ENCODE measurements at regions not wholly inside any gene's neighbourhood (a gene's known extent, or its start where the extent isn't known, plus 50 kb on each side); places are given as distances from the start of the nearest gene placed in this dataset.

GRCh38 chr9:4421847-4422246 is 68.4 kb upstream of the SLC1A1 start:
- no peak for ATAC-seq (ENCODE audit: low read depth)
- ChIA-PET CTCF (no interaction called here), POLR2A (no interaction called here)
- H3K27me3 Mint-ChIP-seq = no peaks in the 10 kb centered on the region
- Histone ChIP-seq H3K4me1 (ENCODE audit: control insufficient read depth in 2 of 2, insufficient read depth in 2 of 2, low read length in 2 of 2) (no peaks in the 10 kb centered on the region), H3K4me2 (replicated peaks; ENCODE audit: low read depth, low read length, poor library complexity, severe bottlenecking) (no peak overlapping the region), H4K20me1 (ENCODE audit: control insufficient read depth, insufficient read depth, low read length, poor library complexity, severe bottlenecking) (no peaks in the 10 kb centered on the region), H3K9me3 (ENCODE audit: control extremely low read depth in 1 of 3, control insufficient read depth in 2 of 3, insufficient read depth in 1 of 3, low read length in 2 of 3) (no peaks in the 10 kb centered on the region), H3K79me2 (ENCODE audit: control insufficient read depth, insufficient read depth, low read length) (no peaks in the 10 kb centered on the region), H3K36me3 (replicated peaks in 1 of 2; ENCODE audit: control extremely low read depth in 1 of 2, control insufficient read depth in 1 of 2, extremely low read depth in 1 of 2, insufficient read depth in 2 of 2, low read length in 1 of 2) (no peaks in the 10 kb centered on the region), H2AFZ (ENCODE audit: insufficient read depth, low read depth, low read length, poor library complexity, severe bottlenecking) (no peak overlapping the region), H3K27ac (ENCODE audit: low read length in 2 of 2) (no peak overlapping the region), H3K27me3 (replicated peaks in 1 of 4; ENCODE audit: control extremely low read depth in 1 of 4, control insufficient read depth in 3 of 4, insufficient read depth in 4 of 4, low read length in 3 of 4) (no peaks in the 10 kb centered on the region), H3K9ac (ENCODE audit: low read length) (no peak overlapping the region), H3K4me3 (ENCODE audit: control extremely low read depth in 1 of 5, extremely low read depth in 1 of 5, insufficient read depth in 1 of 5, low read depth in 2 of 5, low read length in 4 of 5) (no peak overlapping the region)
- H3K4me1 Mint-ChIP-seq = peaks cover 2% of the 10 kb centered on the region
- no peak overlapping the region for H3K4me3 Mint-ChIP-seq
- no CpG with 5 or more reads among the region's 1 CpG for WGBS (ENCODE audit: insufficient coverage)
- H3K27ac Mint-ChIP-seq = no peak overlapping the region
- intact Hi-C loops (cut with micrococcal nuclease) = no loop called here
- H3K9me3 Mint-ChIP-seq (ENCODE audit: insufficient read depth) = no peaks in the 10 kb centered on the region
- no peak for TF ChIP-seq EZH2 (IDR thresholded peaks at IDR 0.05; ENCODE audit: borderline replicate concordance, insufficient read depth, low read depth, low read length, poor library complexity, severe bottlenecking)
- TF ChIP-seq CTCF (IDR thresholded peaks at IDR 0.05) = no peak
- DNase-seq = no peak

GRCh38 chr9:4420351-4420750 is 69.9 kb upstream of the SLC1A1 start:
- H3K4me2 ChIP-seq (replicated peaks; ENCODE audit: low read depth, low read length, poor library complexity, severe bottlenecking) = no peak overlapping the region
- POLR2A ChIA-PET = no interaction called here
- ATAC-seq (ENCODE audit: low read depth) (no peak), DNase-seq (no peak)
- no peaks in the 10 kb centered on the region for H4K20me1 ChIP-seq (ENCODE audit: control insufficient read depth, insufficient read depth, low read length, poor library complexity, severe bottlenecking)
- H3K27me3 Mint-ChIP-seq = no peaks in the 10 kb centered on the region
- H3K4me3 Mint-ChIP-seq = no peak overlapping the region
- no peak overlapping the region for H2AFZ ChIP-seq (ENCODE audit: insufficient read depth, low read depth, low read length, poor library complexity, severe bottlenecking)
- no peaks in the 10 kb centered on the region for H3K36me3 ChIP-seq (replicated peaks in 1 of 2; ENCODE audit: control extremely low read depth in 1 of 2, control insufficient read depth in 1 of 2, extremely low read depth in 1 of 2, insufficient read depth in 2 of 2, low read length in 1 of 2)
- no peaks in the 10 kb centered on the region for H3K9me3 ChIP-seq (ENCODE audit: control extremely low read depth in 1 of 3, control insufficient read depth in 2 of 3, insufficient read depth in 1 of 3, low read length in 2 of 3)
- no peak overlapping the region for H3K4me3 ChIP-seq (ENCODE audit: control extremely low read depth in 1 of 5, extremely low read depth in 1 of 5, insufficient read depth in 1 of 5, low read depth in 2 of 5, low read length in 4 of 5)
- no peak overlapping the region for H3K27ac Mint-ChIP-seq
- no peaks in the 10 kb centered on the region for H3K9me3 Mint-ChIP-seq (ENCODE audit: insufficient read depth)
- no peak for TF ChIP-seq EZH2 (IDR thresholded peaks at IDR 0.05; ENCODE audit: borderline replicate concordance, insufficient read depth, low read depth, low read length, poor library complexity, severe bottlenecking)
- no peak for TF ChIP-seq CTCF (IDR thresholded peaks at IDR 0.05)
- H3K9ac ChIP-seq (ENCODE audit: low read length) = no peak overlapping the region
- no peaks in the 10 kb centered on the region for H3K27me3 ChIP-seq (replicated peaks in 1 of 4; ENCODE audit: control extremely low read depth in 1 of 4, control insufficient read depth in 3 of 4, insufficient read depth in 4 of 4, low read length in 3 of 4)
- no peak overlapping the region for H3K27ac ChIP-seq (ENCODE audit: low read length in 2 of 2)
- CTCF ChIA-PET = no interaction called here
- peaks cover 2% of the 10 kb centered on the region for H3K4me1 Mint-ChIP-seq
- no peaks in the 10 kb centered on the region for H3K4me1 ChIP-seq (ENCODE audit: control insufficient read depth in 2 of 2, insufficient read depth in 2 of 2, low read length in 2 of 2)
- intact Hi-C loops (cut with micrococcal nuclease) = no loop called here
- no peaks in the 10 kb centered on the region for H3K79me2 ChIP-seq (ENCODE audit: control insufficient read depth, insufficient read depth, low read length)
- 93% methylated on average over 3 of the region's 6 CpGs for WGBS (ENCODE audit: insufficient coverage)

Data from B cell (primary cell).